SK-N-SH (cell line): ENCODE measurements at regions not wholly inside any gene's neighbourhood (a gene's known extent, or its start where the extent isn't known, plus 50 kb on each side); places are given as distances from the start of the nearest gene placed in this dataset.
"Not testable (repeated sequence)": the region's sequence is repeated elsewhere in the genome, so short reads cannot be mapped to it uniquely, and the experiment has no call there.

Source experiments
- CTCF ChIP-seq: fragments of 200-600 bp; sonication (generic); IDR thresholded peaks from 2 replicates; pipeline ENCODE4 v1.6.1; 2017; ENCODE audit warnings: antibody characterized with exemption, mild to moderate bottlenecking, moderate library complexity
- EP300 ChIP-seq, 2 experiments: IDR thresholded peaks; 2 replicates each; pipeline versions ENCODE4 v1.4.0 to v1.6.1; 2012; ENCODE audit warnings: borderline replicate concordance in 1 of 2, low read depth in 1 of 2, low read length in 1 of 2
- GABPA ChIP-seq: IDR thresholded peaks from 2 replicates; pipeline ENCODE4 v1.4.0; 2012; ENCODE audit warnings: low read depth, mild to moderate bottlenecking
- MAX ChIP-seq: IDR thresholded peaks from 2 replicates; pipeline ENCODE4 v1.4.0; 2012; ENCODE audit warnings: low read depth
- REST ChIP-seq: IDR thresholded peaks from 2 replicates; pipeline ENCODE4 v1.6.1; 2012; ENCODE audit warnings: mild to moderate bottlenecking, low read depth, low read length, moderate library complexity
- RFX5 ChIP-seq: IDR thresholded peaks from 2 replicates; pipeline ENCODE4 v1.6.1; 2012; ENCODE audit warnings: mild to moderate bottlenecking, improper control_type of control experiment, low read length
- SMC3 ChIP-seq: IDR thresholded peaks from 2 replicates; pipeline ENCODE4 v1.6.1; 2012; ENCODE audit warnings: low read depth, low read length, improper control_type of control experiment
- YY1 ChIP-seq: IDR thresholded peaks from 2 replicates; pipeline ENCODE4 v1.4.0; 2012; ENCODE audit warnings: low read depth, mild to moderate bottlenecking

GRCh38 chr5:111819028-111819427, 62.0 kb upstream of the NREP start:
- not testable (repeated sequence) for TF ChIP-seq CTCF; MAX; REST; YY1; EP300 (IDR thresholded peaks at IDR 0.05; ENCODE audit: borderline replicate concordance in 1 of 2, low read depth in 1 of 2, low read length in 1 of 2); RFX5; SMC3; GABPA
